Endothelial cell of umbilical vein (primary cell): ENCODE measurements at regions not wholly inside any gene's neighbourhood (a gene's known extent, or its start where the extent isn't known, plus 50 kb on each side); places are given as distances from the start of the nearest gene placed in this dataset.

Experiments
- BruUV-seq: library from RNA; stranded (reverse); fragments of 400-500 nt; replicated peaks from 2 replicates; lab custom pipeline; 2021; lab: Mats Ljungman, UMichigan
- CTCF ChIA-PET: fragments of 300-600, 350-600 bp; sonication (Branson Sonifier 250); formaldehyde crosslinking; loops from one replicate; lab custom pipeline; 2021; ENCODE audit warnings: antibody characterized with exemption, inconsistent platforms; lab: Charles Lee
- POLR2A ChIA-PET: fragments of 300-600, 350-600 bp; sonication (Branson Sonifier 250); formaldehyde crosslinking; loops from one replicate; lab custom pipeline; 2021; ENCODE audit warnings: antibody characterized with exemption, inconsistent platforms; lab: Charles Lee
- DNase-seq: peaks from one replicate; pipeline ENCODE4 v3.0.0-alpha.2; 2011; ENCODE audit warnings: low read depth, low spot score
- FAIRE-seq: peaks from 2 replicates; lab custom pipeline; 2011; peaks lifted over from hg19 to GRCh38; lab: Jason Lieb, UNC
- H2AFZ ChIP-seq: 2 replicates; pipeline ENCODE4 v1.6.0; 2012; ENCODE audit warnings: low read depth, low read length, control low read depth, inconsistent platforms
- H3K27ac ChIP-seq: 2 replicates; pipeline ENCODE4 v1.5.1; 2011; ENCODE audit warnings: low read depth, mild to moderate bottlenecking, control low read depth, low read length, moderate library complexity; ENCODE audit not compliant: insufficient read depth
- H3K27me3 ChIP-seq, 2 experiments: 2 replicates each; pipeline versions ENCODE4 v1.6.0 to v1.6.1; 2011; ENCODE audit warnings: low read length in 2 of 2, mixed read lengths in 1 of 2; ENCODE audit not compliant: control insufficient read depth in 2 of 2, insufficient read depth in 2 of 2
- H3K36me3 ChIP-seq, 2 experiments: 2 replicates in 1 of 2; 3 replicates in 1 of 2; pipeline ENCODE4 v1.5.1; 2011; ENCODE audit warnings: low read length in 2 of 2, mild to moderate bottlenecking in 1 of 2, moderate library complexity in 1 of 2; ENCODE audit not compliant: control insufficient read depth in 2 of 2, insufficient read depth in 2 of 2; ENCODE audit errors: extremely low read depth in 1 of 2
- H3K4me1 ChIP-seq: 3 replicates; pipeline ENCODE4 v1.5.1; 2011; ENCODE audit warnings: mild to moderate bottlenecking, low read length; ENCODE audit not compliant: control insufficient read depth, insufficient read depth; ENCODE audit errors: extremely low read depth
- H3K4me2 ChIP-seq: 2 replicates; pipeline ENCODE4 v1.6.1; 2011; ENCODE audit warnings: low read length, control low read depth, mixed read lengths; ENCODE audit not compliant: insufficient read depth
- H3K4me3 ChIP-seq, 3 experiments: fragments of 200-600 bp in 1 of 3; sonication (generic), shearing (Covaris generic) in 1 of 3; replicated peaks in 1 of 3; 2 replicates each; pipeline ENCODE4 v1.5.1; 2011 to 2016; ENCODE audit warnings: control low read depth in 3 of 3, low read length in 3 of 3, mild to moderate bottlenecking in 2 of 3, inconsistent platforms in 1 of 3, low read depth in 1 of 3, moderate library complexity in 1 of 3; ENCODE audit not compliant: insufficient read depth in 1 of 3
- H3K79me2 ChIP-seq: 2 replicates; pipeline ENCODE4 v1.6.0; 2012; ENCODE audit warnings: low read length, inconsistent platforms; ENCODE audit not compliant: control insufficient read depth, insufficient read depth
- H3K9ac ChIP-seq: replicated peaks from 2 replicates; pipeline ENCODE3; 2011; ENCODE audit warnings: low read length, control low read depth; ENCODE audit not compliant: insufficient read depth; ENCODE audit errors: extremely low read depth
- H3K9me1 ChIP-seq: replicated peaks from 3 replicates; pipeline ENCODE4 v1.6.0; 2011; ENCODE audit warnings: mild to moderate bottlenecking, low read length; ENCODE audit not compliant: control insufficient read depth, insufficient read depth; ENCODE audit errors: extremely low read depth
- H3K9me3 ChIP-seq: replicated peaks from 2 replicates; pipeline ENCODE4 v1.5.1; 2012; ENCODE audit warnings: low read length, inconsistent platforms; ENCODE audit not compliant: control insufficient read depth, insufficient read depth
- H4K20me1 ChIP-seq: replicated peaks from 2 replicates; pipeline ENCODE3; 2011; ENCODE audit warnings: mild to moderate bottlenecking, low read length; ENCODE audit not compliant: control insufficient read depth, insufficient read depth; ENCODE audit errors: extremely low read depth
- EZH2 ChIP-seq: IDR thresholded peaks from 2 replicates; pipeline ENCODE4 v1.6.1; 2012; ENCODE audit warnings: borderline replicate concordance, low read depth, mild to moderate bottlenecking, moderate library complexity, low read length, inconsistent platforms; ENCODE audit not compliant: severe bottlenecking
- FOS ChIP-seq: IDR thresholded peaks from 2 replicates; pipeline ENCODE4 v1.6.1; 2011; ENCODE audit warnings: mild to moderate bottlenecking, low read length, moderate library complexity, borderline replicate concordance; ENCODE audit not compliant: insufficient read depth
- GATA2 ChIP-seq: IDR thresholded peaks from 2 replicates; pipeline ENCODE4 v1.7.0; 2011; ENCODE audit warnings: low read depth, mild to moderate bottlenecking, moderate library complexity, mixed read lengths, low read length; ENCODE audit not compliant: insufficient read length, insufficient read depth
- JUN ChIP-seq: IDR thresholded peaks from 2 replicates; pipeline ENCODE4 v1.6.1; 2011; ENCODE audit warnings: borderline replicate concordance, low read depth; ENCODE audit not compliant: insufficient read length, insufficient read depth
- MAX ChIP-seq: IDR thresholded peaks from 2 replicates; pipeline ENCODE4 v1.6.1; 2011; ENCODE audit not compliant: insufficient read depth, insufficient read length
- MYC ChIP-seq: IDR thresholded peaks from one replicate; pipeline ENCODE4 v1.6.1; 2011; ENCODE audit warnings: mild to moderate bottlenecking, low read depth, low read length
- POLR2A ChIP-seq: IDR thresholded peaks from 2 replicates; pipeline ENCODE4 v1.6.1; 2012; ENCODE audit warnings: low read depth, mild to moderate bottlenecking, control low read depth, low read length
- POLR2AphosphoS5 ChIP-seq: IDR thresholded peaks from 2 replicates; pipeline ENCODE4 v1.6.1; 2012; ENCODE audit warnings: low read depth, mild to moderate bottlenecking, control low read depth, low read length, moderate library complexity; ENCODE audit not compliant: insufficient read depth
- dilution Hi-C: fragments of 300-500 bp; cut with MboI; formaldehyde crosslinking; loops from one replicate; pipeline ENCODE4 v1.15.0; 2019; ENCODE audit warnings: low sequenced_read_pairs; ENCODE audit not compliant: extremely low pct_ligation_motif_present
- intact Hi-C: fragments of 100-400 bp; cut with micrococcal nuclease; formaldehyde crosslinking; loops from one replicate; pipeline ENCODE4 v1.10.0; 2022
- TF ChIP-seq, protein P1 (sequence below), 2 donors: IDR thresholded peaks; 1 replicate in 1 of 2; 2 replicates in 1 of 2; pipeline ENCODE4 v1.5.1; 2011; ENCODE audit warnings: low read length in 2 of 2, mild to moderate bottlenecking in 2 of 2, moderate library complexity in 2 of 2, control low read depth in 1 of 2, inconsistent platforms in 1 of 2, low read depth in 1 of 2; ENCODE audit not compliant: insufficient read depth in 1 of 2; ENCODE audit errors: extremely low read depth in 1 of 2

GRCh38 chr2:217456016-217456415, 546.8 kb downstream of the TNS1 start:
- Histone ChIP-seq H3K9ac (no peak overlapping the region), H2AFZ (no peak overlapping the region), H3K27me3 (no peaks in the 10 kb centered on the region), H3K4me3 (no peak overlapping the region), H3K79me2 (no peaks in the 10 kb centered on the region), H3K36me3 (no peaks in the 10 kb centered on the region), H3K9me1 (no peaks in the 10 kb centered on the region), H3K4me2 (no peak overlapping the region), H3K27ac (no peak overlapping the region), H4K20me1 (no peaks in the 10 kb centered on the region), H3K9me3 (no peaks in the 10 kb centered on the region), H3K4me1 (no peaks in the 10 kb centered on the region)
- no TSS peak for BruUV-seq
- ChIA-PET CTCF (no interaction called here), POLR2A (no interaction called here)
- intact Hi-C loops: no loop called here
- FAIRE-seq: no peak
- no peak for DNase-seq
- TF ChIP-seq, protein P1, sequence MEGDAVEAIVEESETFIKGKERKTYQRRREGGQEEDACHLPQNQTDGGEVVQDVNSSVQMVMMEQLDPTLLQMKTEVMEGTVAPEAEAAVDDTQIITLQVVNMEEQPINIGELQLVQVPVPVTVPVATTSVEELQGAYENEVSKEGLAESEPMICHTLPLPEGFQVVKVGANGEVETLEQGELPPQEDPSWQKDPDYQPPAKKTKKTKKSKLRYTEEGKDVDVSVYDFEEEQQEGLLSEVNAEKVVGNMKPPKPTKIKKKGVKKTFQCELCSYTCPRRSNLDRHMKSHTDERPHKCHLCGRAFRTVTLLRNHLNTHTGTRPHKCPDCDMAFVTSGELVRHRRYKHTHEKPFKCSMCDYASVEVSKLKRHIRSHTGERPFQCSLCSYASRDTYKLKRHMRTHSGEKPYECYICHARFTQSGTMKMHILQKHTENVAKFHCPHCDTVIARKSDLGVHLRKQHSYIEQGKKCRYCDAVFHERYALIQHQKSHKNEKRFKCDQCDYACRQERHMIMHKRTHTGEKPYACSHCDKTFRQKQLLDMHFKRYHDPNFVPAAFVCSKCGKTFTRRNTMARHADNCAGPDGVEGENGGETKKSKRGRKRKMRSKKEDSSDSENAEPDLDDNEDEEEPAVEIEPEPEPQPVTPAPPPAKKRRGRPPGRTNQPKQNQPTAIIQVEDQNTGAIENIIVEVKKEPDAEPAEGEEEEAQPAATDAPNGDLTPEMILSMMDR (IDR thresholded peaks at IDR 0.05; ENCODE audit: extremely low read depth in 1 of 2, insufficient read depth in 1 of 2, low read depth in 1 of 2, low read length in 2 of 2): no peak
- TF ChIP-seq POLR2A: no peak
- no peak for TF ChIP-seq FOS
- no peak for TF ChIP-seq GATA2
- TF ChIP-seq MAX: no peak
- no peak for TF ChIP-seq MYC
- TF ChIP-seq POLR2AphosphoS5: no peak
- no peak for TF ChIP-seq JUN
- no peak for TF ChIP-seq EZH2
- dilution Hi-C loops: no loop called here
